Sigmoid colon (tissue), 6 donors: ENCODE measurements at regions not wholly inside any gene's neighbourhood (a gene's known extent, or its start where the extent isn't known, plus 50 kb on each side); places are given as distances from the start of the nearest gene placed in this dataset.

Source experiments
- DNase-seq: peaks from one replicate; pipeline ENCODE4 v3.0.0-alpha.2; 2019
- H3K27ac ChIP-seq, 4 donors: fragments of 200-600 bp; sonication (generic); one replicate each; pipeline ENCODE4 v1.5.1; 2016 to 2019; ENCODE audit warnings: mild to moderate bottlenecking in 1 of 4
- H3K27me3 ChIP-seq, 3 donors: fragments of 200-600 bp; sonication (generic); one replicate each; pipeline ENCODE4 v1.5.1; 2019; ENCODE audit warnings: mild to moderate bottlenecking in 1 of 3
- H3K36me3 ChIP-seq, 4 donors: fragments of 200-600 bp; sonication (generic); one replicate each; pipeline ENCODE4 v1.5.1; 2016 to 2019
- H3K4me1 ChIP-seq, 4 donors: fragments of 200-600 bp; sonication (generic); one replicate each; pipeline ENCODE4 v1.5.1; 2017 to 2019
- H3K4me3 ChIP-seq, 4 donors: fragments of 200-600 bp; sonication (generic); one replicate each; pipeline ENCODE4 v1.5.1; 2017 to 2019; ENCODE audit warnings: mild to moderate bottlenecking in 2 of 4, moderate library complexity in 1 of 4
- H3K9me3 ChIP-seq, 4 donors: fragments of 200-600 bp in 3 of 4; sonication (generic) in 3 of 4; one replicate each; pipeline versions ENCODE4 v1.5.1 to v1.6.1; 2013 to 2019
- CTCF ChIP-seq, 4 experiments: fragments of 450-650 bp in 3 of 4; fragments of 200-600 bp in 1 of 4; IDR thresholded peaks; one replicate each; pipeline ENCODE4 v1.5.1; 2016 to 2019; ENCODE audit warnings: antibody characterized with exemption in 4 of 4, mild to moderate bottlenecking in 3 of 4, moderate library complexity in 2 of 4
- EP300 ChIP-seq, 4 donors: sonication (generic); formaldehyde crosslinking; IDR thresholded peaks; one replicate each; pipeline ENCODE4 v1.6.1; 2017; ENCODE audit warnings: antibody characterized with exemption in 4 of 4
- POLR2A ChIP-seq, 2 donors: fragments of 450-650 bp; IDR thresholded peaks; one replicate each; pipeline ENCODE4 v1.6.1; 2016; ENCODE audit warnings: antibody characterized with exemption in 2 of 2, mild to moderate bottlenecking in 2 of 2, moderate library complexity in 2 of 2
- POLR2AphosphoS5 ChIP-seq, 4 donors: sonication (generic); formaldehyde crosslinking; IDR thresholded peaks; one replicate each; pipeline ENCODE4 v1.6.1; 2017; ENCODE audit warnings: antibody characterized with exemption in 4 of 4
- WGBS, 2 donors: extraction: QIAGEN DNeasy Blood & Tissue Kit; methylation state at CpG; one replicate each; pipeline ENCODE4 v1.1.7; 2013; 5-methylcytosine and 5-hydroxymethylcytosine counted together
- intact Hi-C: fragments of 100-400 bp; cut with DNase I; formaldehyde crosslinking; loops from one replicate; pipeline ENCODE4 v1.15.1; 2023
- donor health status: healthy with polysubstance abuse.
- donor health status: healthy.

DNA sequence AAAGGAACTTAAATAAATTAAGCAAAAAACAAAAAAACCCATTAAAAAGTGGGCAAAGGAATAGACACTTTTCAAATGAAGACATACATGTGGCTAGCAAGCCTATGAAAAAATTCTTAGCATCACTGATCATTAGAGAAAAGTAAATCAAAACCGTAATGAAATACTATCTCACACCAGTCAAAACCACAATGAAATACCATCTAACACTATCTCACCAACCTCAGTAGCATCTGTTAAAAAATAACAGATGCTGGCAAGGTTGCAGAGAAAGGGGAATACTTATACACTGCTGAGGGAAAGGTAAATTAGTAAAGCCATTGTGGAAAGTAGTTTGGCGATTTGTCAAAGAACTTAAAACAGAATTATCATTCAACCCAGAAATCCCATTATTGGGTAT is 381.1 kb downstream of the FLRT2 start:
- Histone ChIP-seq H3K36me3 (no peaks in the 10 kb centered on the region), H3K9me3 (peaks cover 0 to 3% (median 1%) of the 10 kb centered on the region in 4 donors), H3K27ac (no peak overlapping the region), H3K4me3 (no peak overlapping the region), H3K27me3 (no peaks in the 10 kb centered on the region), H3K4me1 (no peaks in the 10 kb centered on the region)
- DNase-seq = no peak
- 91 to 93% methylated on average over 2 of the region's 2 CpGs for WGBS, 2 donors
- intact Hi-C loops = no loop called here
- TF ChIP-seq CTCF (IDR thresholded peaks at IDR 0.05) = no peak
- TF ChIP-seq EP300 (IDR thresholded peaks at IDR 0.05) = no peak
- no peak for TF ChIP-seq POLR2A (IDR thresholded peaks at IDR 0.05)
- TF ChIP-seq POLR2AphosphoS5 (IDR thresholded peaks at IDR 0.05) = no peak

GRCh38 chr14:85909581-85909980 is 379.6 kb downstream of the FLRT2 start:
- H3K27ac ChIP-seq = no peak overlapping the region
- H3K36me3 ChIP-seq = no peaks in the 10 kb centered on the region
- TF ChIP-seq POLR2AphosphoS5 (IDR thresholded peaks at IDR 0.05) = no peak
- no peak for TF ChIP-seq POLR2A (IDR thresholded peaks at IDR 0.05)
- TF ChIP-seq EP300 (IDR thresholded peaks at IDR 0.05) = no peak
- TF ChIP-seq CTCF (IDR thresholded peaks at IDR 0.05) = no peak
- H3K4me1 ChIP-seq = no peaks in the 10 kb centered on the region
- H3K27me3 ChIP-seq = no peaks in the 10 kb centered on the region
- peaks cover 0 to 3% (median 1%) of the 10 kb centered on the region in 4 donors for H3K9me3 ChIP-seq
- intact Hi-C loops = no loop called here
- no peak for DNase-seq
- H3K4me3 ChIP-seq = no peak overlapping the region

DNA sequence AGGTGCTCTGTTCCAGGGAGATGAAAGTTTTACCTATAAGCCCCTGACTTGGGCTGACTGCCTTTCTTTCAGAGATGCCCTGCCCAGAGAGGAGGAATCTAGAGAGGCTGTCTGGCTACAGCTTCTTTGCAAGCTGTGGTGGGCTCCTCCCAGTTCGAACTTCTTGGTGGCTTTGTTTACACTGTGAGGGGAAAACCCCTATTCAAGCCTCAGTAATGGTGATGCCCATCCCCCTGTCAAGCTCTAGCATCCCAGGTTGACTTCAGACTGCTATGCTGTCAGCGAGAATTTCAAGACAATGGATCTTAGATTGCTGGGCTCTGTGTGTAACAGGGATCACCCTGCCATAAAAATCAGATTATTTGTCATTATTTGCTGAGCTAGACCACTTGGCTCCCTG is 377.6 kb downstream of the FLRT2 start:
- TF ChIP-seq POLR2AphosphoS5 (IDR thresholded peaks at IDR 0.05) = no peak
- TF ChIP-seq CTCF (IDR thresholded peaks at IDR 0.05) = no peak
- no peak for TF ChIP-seq EP300 (IDR thresholded peaks at IDR 0.05)
- no peak for TF ChIP-seq POLR2A (IDR thresholded peaks at IDR 0.05)
- Histone ChIP-seq H3K9me3 (peaks cover 0 to 3% (median 1%) of the 10 kb centered on the region in 4 donors), H3K36me3 (no peaks in the 10 kb centered on the region), H3K4me1 (no peaks in the 10 kb centered on the region), H3K27me3 (no peaks in the 10 kb centered on the region), H3K27ac (no peak overlapping the region), H3K4me3 (no peak overlapping the region)
- 28 to 57% methylated on average over 2 of the region's 2 CpGs for WGBS, 2 donors
- DNase-seq = no peak
- intact Hi-C loops = no loop called here

DNA sequence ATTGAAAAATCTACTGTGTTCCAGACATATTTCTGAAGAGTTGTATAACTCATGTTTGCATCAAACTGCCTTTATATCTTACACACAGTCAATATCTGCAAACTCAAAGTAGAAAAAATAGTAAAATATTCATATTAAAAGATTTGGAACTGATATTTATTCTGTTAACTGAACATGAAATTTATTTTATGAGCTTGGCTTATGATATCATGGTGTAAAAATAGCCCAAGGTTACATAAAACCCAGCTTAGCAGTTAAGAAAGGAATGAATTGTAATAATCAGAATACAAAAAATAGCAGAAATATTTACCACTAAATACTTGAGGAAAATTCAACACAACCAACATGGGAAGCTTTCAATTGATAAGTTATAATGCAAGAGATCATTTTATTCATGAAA is 367.9 kb downstream of the FLRT2 start:
- intact Hi-C loops = no loop called here
- no peaks in the 10 kb centered on the region for H3K9me3 ChIP-seq
- H3K27me3 ChIP-seq = no peaks in the 10 kb centered on the region
- no peak overlapping the region for H3K4me3 ChIP-seq
- peaks cover 0 to 12% (median 0%) of the 10 kb centered on the region in 4 donors for H3K4me1 ChIP-seq
- no peak overlapping the region for H3K27ac ChIP-seq
- TF ChIP-seq EP300 (IDR thresholded peaks at IDR 0.05) (no peak), POLR2AphosphoS5 (IDR thresholded peaks at IDR 0.05) (no peak)
- H3K36me3 ChIP-seq = no peaks in the 10 kb centered on the region
- no peak for DNase-seq

DNA sequence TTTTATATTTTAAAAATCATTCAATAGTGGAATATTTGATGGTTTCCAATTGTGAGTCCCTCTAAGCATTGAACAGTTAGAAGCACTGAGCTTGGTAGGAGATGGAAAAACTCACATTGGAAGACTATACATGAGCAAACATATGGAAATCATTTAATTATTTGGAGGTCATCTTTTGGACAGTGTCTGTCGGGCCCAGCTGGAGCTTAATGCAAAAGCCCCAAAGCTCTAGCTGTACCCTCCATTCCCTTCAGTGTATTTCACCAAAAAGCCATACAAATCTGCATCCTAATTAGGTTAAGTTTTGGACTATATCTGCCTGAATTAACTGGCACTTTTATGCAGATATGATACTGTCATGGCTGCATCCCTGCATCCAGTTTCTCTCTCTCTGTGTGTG is 365.7 kb downstream of the FLRT2 start:
- Histone ChIP-seq H3K36me3 (no peaks in the 10 kb centered on the region), H3K4me3 (no peak overlapping the region), H3K27me3 (no peaks in the 10 kb centered on the region), H3K9me3 (no peaks in the 10 kb centered on the region), H3K4me1 (peaks cover 0 to 12% (median 0%) of the 10 kb centered on the region in 4 donors), H3K27ac (no peak overlapping the region)
- WGBS, 2 donors = 71 to 84% methylated on average over 1 of the region's 1 CpG
- TF ChIP-seq EP300 (IDR thresholded peaks at IDR 0.05) (no peak), POLR2A (IDR thresholded peaks at IDR 0.05) (no peak), POLR2AphosphoS5 (IDR thresholded peaks at IDR 0.05) (no peak), CTCF (IDR thresholded peaks at IDR 0.05) (no peak)
- DNase-seq = no peak
- intact Hi-C loops = no loop called here
